ENCODE measurements at regions not wholly inside any gene's neighbourhood (a gene's known extent, or its start where the extent isn't known, plus 50 kb on each side); places are given as distances from the start of the nearest gene placed in this dataset.

DNA sequence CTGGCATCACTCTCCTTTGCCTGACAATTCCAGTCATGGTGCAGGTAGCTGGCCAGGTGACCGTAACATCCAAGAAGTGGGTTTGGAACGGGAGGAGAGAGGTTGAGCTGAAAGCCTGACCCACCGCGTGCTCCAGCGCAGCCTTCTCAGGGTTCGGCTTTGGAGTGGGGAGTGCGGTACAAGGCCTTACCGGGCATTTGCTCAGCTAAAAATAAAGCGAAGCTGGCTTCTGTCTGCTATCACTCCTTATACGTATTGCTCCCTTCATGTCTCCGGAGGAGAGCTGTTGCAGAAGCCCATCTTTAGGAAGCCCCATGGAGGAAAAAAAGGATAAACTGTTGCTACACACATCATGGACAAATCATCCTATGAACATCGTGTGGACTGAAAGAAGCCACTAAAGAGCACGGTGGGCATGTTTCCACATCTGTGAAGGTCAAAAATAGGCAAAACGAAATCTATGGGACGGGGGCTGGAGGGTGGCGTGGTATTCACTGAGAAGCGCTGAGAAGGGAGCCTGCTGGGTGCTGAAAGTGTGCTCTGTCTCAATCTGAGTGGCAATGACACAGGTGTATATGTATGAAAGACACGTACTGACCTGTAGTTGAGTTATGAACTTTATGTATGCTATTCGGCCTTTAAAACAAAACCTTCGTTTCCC, 57.2 kb upstream of the TAB2 start:
- no peak for TF ChIP-seq CTCF (conservative IDR thresholded peaks at IDR 0.05; ENCODE audit: low read length)
- TF ChIP-seq EZH2phosphoT487 (IDR thresholded peaks at IDR 0.05; ENCODE audit: borderline replicate concordance, low read depth, low read length) = no peak

All from OCI-LY7 (cell line).